ENCODE measurements at regions not wholly inside any gene's neighbourhood (a gene's known extent, or its start where the extent isn't known, plus 50 kb on each side); places are given as distances from the start of the nearest gene placed in this dataset.

DNA sequence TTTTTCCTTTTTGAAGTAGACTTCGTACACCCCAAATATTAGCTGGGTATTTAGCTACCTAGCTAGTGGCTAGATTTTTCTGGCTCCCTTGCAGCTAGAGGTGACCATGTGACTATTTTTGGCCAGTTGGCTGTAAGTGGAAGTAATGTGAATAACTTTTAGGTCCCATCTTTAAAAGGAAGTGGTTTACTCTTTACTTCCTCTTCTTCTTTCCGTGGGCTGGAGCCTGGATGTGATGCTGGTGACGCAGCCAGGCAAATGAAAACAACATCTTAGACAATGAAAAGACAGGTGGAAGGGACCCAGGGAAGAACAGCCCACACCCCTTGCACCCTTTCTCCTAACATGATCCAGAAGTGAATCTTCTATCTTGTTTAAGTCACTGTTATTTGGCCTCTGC lies 245.5 kb downstream of the ATP23 start:
- no peak overlapping the region for H3K27ac ChIP-seq (ENCODE audit: low read depth in 1 of 2, low read length in 1 of 2)
- H3K4me1 ChIP-seq (ENCODE audit: control insufficient read depth in 2 of 2, insufficient read depth in 2 of 2, low read length in 2 of 2) = no peaks in the 10 kb centered on the region
- no peaks in the 10 kb centered on the region for H3K27me3 ChIP-seq (ENCODE audit: control insufficient read depth in 2 of 2, insufficient read depth in 1 of 2, low read length in 1 of 2)
- no peaks in the 10 kb centered on the region for H3K36me3 ChIP-seq (ENCODE audit: control insufficient read depth in 2 of 2, insufficient read depth in 2 of 2, low read length in 1 of 2)
- DNase-seq (ENCODE audit: low read depth in 6 of 9, low spot score in 9 of 9) = no peak
- H3K4me3 ChIP-seq (ENCODE audit: low read length in 2 of 2) = no peak overlapping the region
- WGBS = 44% methylated on average over 3 of the region's 3 CpGs
- H3K9me3 ChIP-seq (ENCODE audit: control insufficient read depth in 2 of 2, insufficient read depth in 1 of 2, low read length in 1 of 2) = no peaks in the 10 kb centered on the region

- Histone ChIP-seq H3K4me1 (ENCODE audit: control insufficient read depth in 2 of 2, insufficient read depth in 2 of 2, low read length in 2 of 2) (no peaks in the 10 kb centered on the region), H3K9me3 (ENCODE audit: control insufficient read depth in 2 of 2, insufficient read depth in 1 of 2, low read length in 1 of 2) (no peaks in the 10 kb centered on the region), H3K27me3 (ENCODE audit: control insufficient read depth in 2 of 2, insufficient read depth in 1 of 2, low read length in 1 of 2) (no peaks in the 10 kb centered on the region), H3K27ac (ENCODE audit: low read depth in 1 of 2, low read length in 1 of 2) (no peak overlapping the region), H3K4me3 (ENCODE audit: low read length in 2 of 2) (no peak overlapping the region), H3K36me3 (ENCODE audit: control insufficient read depth in 2 of 2, insufficient read depth in 2 of 2, low read length in 1 of 2) (no peaks in the 10 kb centered on the region)
- WGBS = 89% methylated on average over 1 of the region's 1 CpG
- no peak for DNase-seq (ENCODE audit: low read depth in 6 of 9, low spot score in 9 of 9)
Measured at GRCh38 chr12:58189030-58189429, 247.7 kb downstream of the ATP23 start.

- Histone ChIP-seq H3K4me1 (ENCODE audit: control insufficient read depth in 2 of 2, insufficient read depth in 2 of 2, low read length in 2 of 2) (no peaks in the 10 kb centered on the region), H3K36me3 (ENCODE audit: control insufficient read depth in 2 of 2, insufficient read depth in 2 of 2, low read length in 1 of 2) (no peaks in the 10 kb centered on the region), H3K4me3 (ENCODE audit: low read length in 2 of 2) (no peak overlapping the region), H3K9me3 (ENCODE audit: control insufficient read depth in 2 of 2, insufficient read depth in 1 of 2, low read length in 1 of 2) (no peaks in the 10 kb centered on the region), H3K27me3 (ENCODE audit: control insufficient read depth in 2 of 2, insufficient read depth in 1 of 2, low read length in 1 of 2) (no peaks in the 10 kb centered on the region), H3K27ac (ENCODE audit: low read depth in 1 of 2, low read length in 1 of 2) (no peak overlapping the region)
- WGBS = 97% methylated on average over 3 of the region's 3 CpGs
- DNase-seq (ENCODE audit: low read depth in 6 of 9, low spot score in 9 of 9) = no peak
Measured at GRCh38 chr12:58189893-58190292, 248.5 kb downstream of the ATP23 start.

- Histone ChIP-seq H3K4me3 (ENCODE audit: low read length in 2 of 2) (no peak overlapping the region), H3K27me3 (ENCODE audit: control insufficient read depth in 2 of 2, insufficient read depth in 1 of 2, low read length in 1 of 2) (no peaks in the 10 kb centered on the region), H3K9me3 (ENCODE audit: control insufficient read depth in 2 of 2, insufficient read depth in 1 of 2, low read length in 1 of 2) (no peaks in the 10 kb centered on the region), H3K27ac (ENCODE audit: low read depth in 1 of 2, low read length in 1 of 2) (no peak overlapping the region), H3K36me3 (ENCODE audit: control insufficient read depth in 2 of 2, insufficient read depth in 2 of 2, low read length in 1 of 2) (no peaks in the 10 kb centered on the region), H3K4me1 (ENCODE audit: control insufficient read depth in 2 of 2, insufficient read depth in 2 of 2, low read length in 2 of 2) (no peaks in the 10 kb centered on the region)
- 94% methylated on average over 5 of the region's 5 CpGs for WGBS
- no peak for DNase-seq (ENCODE audit: low read depth in 6 of 9, low spot score in 9 of 9)
Measured at GRCh38 chr12:58190618-58191017, 249.3 kb downstream of the ATP23 start.

DNA sequence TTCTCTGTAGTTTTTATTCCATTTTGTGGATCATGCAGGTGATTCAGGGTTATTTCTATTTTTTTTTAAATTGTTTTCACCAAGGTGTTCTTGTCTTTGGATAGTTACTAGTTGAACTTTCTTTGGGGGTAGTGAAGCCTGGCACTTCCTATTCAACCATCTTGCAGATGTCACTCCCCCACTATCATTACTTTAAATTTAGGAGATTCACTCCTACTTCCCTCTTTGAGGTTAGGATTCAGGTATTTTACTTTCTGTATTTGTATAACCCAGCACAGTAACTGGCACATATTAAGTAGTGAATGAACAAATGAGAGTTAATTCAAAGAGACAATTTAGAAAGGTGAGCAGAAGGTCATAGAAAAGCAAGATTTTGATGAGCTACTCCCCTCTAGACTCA lies 255.6 kb downstream of the ATP23 start:
- no peaks in the 10 kb centered on the region for H3K9me3 ChIP-seq (ENCODE audit: control insufficient read depth in 2 of 2, insufficient read depth in 1 of 2, low read length in 1 of 2)
- no peak overlapping the region for H3K4me3 ChIP-seq (ENCODE audit: low read length in 2 of 2)
- no peaks in the 10 kb centered on the region for H3K27me3 ChIP-seq (ENCODE audit: control insufficient read depth in 2 of 2, insufficient read depth in 1 of 2, low read length in 1 of 2)
- no peaks in the 10 kb centered on the region for H3K4me1 ChIP-seq (ENCODE audit: control insufficient read depth in 2 of 2, insufficient read depth in 2 of 2, low read length in 2 of 2)
- no peak for DNase-seq (ENCODE audit: low read depth in 6 of 9, low spot score in 9 of 9)
- H3K36me3 ChIP-seq (ENCODE audit: control insufficient read depth in 2 of 2, insufficient read depth in 2 of 2, low read length in 1 of 2) = no peaks in the 10 kb centered on the region
- H3K27ac ChIP-seq (ENCODE audit: low read depth in 1 of 2, low read length in 1 of 2) = no peak overlapping the region

GRCh38 chr12:58202933-58203718 lies 261.8 kb downstream of the ATP23 start:
- Histone ChIP-seq H3K27ac (ENCODE audit: low read depth in 1 of 2, low read length in 1 of 2) (no peak overlapping the region), H3K27me3 (ENCODE audit: control insufficient read depth in 2 of 2, insufficient read depth in 1 of 2, low read length in 1 of 2) (no peaks in the 10 kb centered on the region), H3K4me3 (ENCODE audit: low read length in 2 of 2) (no peak overlapping the region), H3K9me3 (ENCODE audit: control insufficient read depth in 2 of 2, insufficient read depth in 1 of 2, low read length in 1 of 2) (no peaks in the 10 kb centered on the region), H3K36me3 (ENCODE audit: control insufficient read depth in 2 of 2, insufficient read depth in 2 of 2, low read length in 1 of 2) (no peaks in the 10 kb centered on the region), H3K4me1 (ENCODE audit: control insufficient read depth in 2 of 2, insufficient read depth in 2 of 2, low read length in 2 of 2) (no peaks in the 10 kb centered on the region)
- 76% methylated on average over 3 of the region's 3 CpGs for WGBS
- DNase-seq (ENCODE audit: low read depth in 6 of 9, low spot score in 9 of 9) = no peak

DNA sequence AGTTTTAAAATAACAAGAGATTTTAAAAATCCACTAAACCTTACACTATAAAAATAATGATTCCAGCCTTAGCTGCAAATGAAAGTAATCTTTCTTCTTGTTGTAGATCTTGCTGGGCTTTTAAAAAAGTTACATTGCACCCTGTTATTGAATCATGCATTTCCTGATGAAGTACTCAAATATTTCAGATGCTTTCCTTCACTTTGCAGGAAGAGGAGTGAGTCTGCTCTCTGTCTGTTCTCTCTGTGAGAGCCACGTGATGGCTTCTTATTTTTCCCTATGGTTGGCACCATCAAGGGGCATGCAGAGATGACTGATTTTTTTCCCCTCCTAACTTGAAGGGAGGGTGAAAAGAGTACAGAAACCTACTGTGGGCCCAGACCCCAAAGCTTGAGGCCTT lies 262.7 kb downstream of the ATP23 start:
- Histone ChIP-seq H3K27ac (ENCODE audit: low read depth in 1 of 2, low read length in 1 of 2) (no peak overlapping the region), H3K36me3 (ENCODE audit: control insufficient read depth in 2 of 2, insufficient read depth in 2 of 2, low read length in 1 of 2) (no peaks in the 10 kb centered on the region), H3K4me1 (ENCODE audit: control insufficient read depth in 2 of 2, insufficient read depth in 2 of 2, low read length in 2 of 2) (no peaks in the 10 kb centered on the region), H3K9me3 (ENCODE audit: control insufficient read depth in 2 of 2, insufficient read depth in 1 of 2, low read length in 1 of 2) (no peaks in the 10 kb centered on the region), H3K27me3 (ENCODE audit: control insufficient read depth in 2 of 2, insufficient read depth in 1 of 2, low read length in 1 of 2) (no peaks in the 10 kb centered on the region), H3K4me3 (ENCODE audit: low read length in 2 of 2) (no peak overlapping the region)
- 57% methylated on average over 1 of the region's 1 CpG for WGBS
- no peak for DNase-seq (ENCODE audit: low read depth in 6 of 9, low spot score in 9 of 9)

GRCh38 chr12:58206876-58207275 lies 265.5 kb downstream of the ATP23 start:
- 96% methylated on average over 3 of the region's 3 CpGs for WGBS

GRCh38 chr12:58211211-58211610 lies 269.8 kb downstream of the ATP23 start:
- Histone ChIP-seq H3K27ac (ENCODE audit: low read depth in 1 of 2, low read length in 1 of 2) (no peak overlapping the region), H3K27me3 (ENCODE audit: control insufficient read depth in 2 of 2, insufficient read depth in 1 of 2, low read length in 1 of 2) (no peaks in the 10 kb centered on the region), H3K9me3 (ENCODE audit: control insufficient read depth in 2 of 2, insufficient read depth in 1 of 2, low read length in 1 of 2) (no peaks in the 10 kb centered on the region), H3K4me1 (ENCODE audit: control insufficient read depth in 2 of 2, insufficient read depth in 2 of 2, low read length in 2 of 2) (no peaks in the 10 kb centered on the region), H3K36me3 (ENCODE audit: control insufficient read depth in 2 of 2, insufficient read depth in 2 of 2, low read length in 1 of 2) (no peaks in the 10 kb centered on the region), H3K4me3 (ENCODE audit: low read length in 2 of 2) (no peak overlapping the region)
- no peak for DNase-seq (ENCODE audit: low read depth in 6 of 9, low spot score in 9 of 9)
- 90% methylated on average over 9 of the region's 9 CpGs for WGBS

More at GRCh38 chr12:58206876-58207275, 265.5 kb downstream of the ATP23 start:
- no peak for DNase-seq (ENCODE audit: low read depth in 6 of 9, low spot score in 9 of 9)
- Histone ChIP-seq H3K4me1 (ENCODE audit: control insufficient read depth in 2 of 2, insufficient read depth in 2 of 2, low read length in 2 of 2) (no peaks in the 10 kb centered on the region), H3K4me3 (ENCODE audit: low read length in 2 of 2) (no peak overlapping the region), H3K27ac (ENCODE audit: low read depth in 1 of 2, low read length in 1 of 2) (no peak overlapping the region), H3K36me3 (ENCODE audit: control insufficient read depth in 2 of 2, insufficient read depth in 2 of 2, low read length in 1 of 2) (no peaks in the 10 kb centered on the region), H3K9me3 (ENCODE audit: control insufficient read depth in 2 of 2, insufficient read depth in 1 of 2, low read length in 1 of 2) (no peaks in the 10 kb centered on the region), H3K27me3 (ENCODE audit: control insufficient read depth in 2 of 2, insufficient read depth in 1 of 2, low read length in 1 of 2) (no peaks in the 10 kb centered on the region)

Measured in thymus (tissue), 11 donors.